Mesodermal cell (in vitro differentiated cells): ENCODE measurements at regions not wholly inside any gene's neighbourhood (a gene's known extent, or its start where the extent isn't known, plus 50 kb on each side); places are given as distances from the start of the nearest gene placed in this dataset.
"Not testable (repeated sequence)": the region's sequence is repeated elsewhere in the genome, so short reads cannot be mapped to it uniquely, and the experiment has no call there.

ENCODE experiments used
- H3K27ac ChIP-seq: 2 replicates; pipeline ENCODE4 v1.7.0; 2013; ENCODE audit warnings: mild to moderate bottlenecking, low read depth, low read length, moderate library complexity; ENCODE audit not compliant: severe bottlenecking
- H3K36me3 ChIP-seq: 2 replicates; pipeline ENCODE4 v1.7.1; 2013; ENCODE audit warnings: mild to moderate bottlenecking, low read length, moderate library complexity; ENCODE audit not compliant: control insufficient read depth, insufficient read depth
- H3K4me1 ChIP-seq: one replicate; pipeline ENCODE4 v1.7.1; 2013; ENCODE audit warnings: mild to moderate bottlenecking, low read length; ENCODE audit not compliant: insufficient read depth, control insufficient read depth, poor library complexity, severe bottlenecking
- H3K4me3 ChIP-seq: 2 replicates; pipeline ENCODE4 v1.7.0; 2013; ENCODE audit warnings: low read length, control low read depth, mild to moderate bottlenecking; ENCODE audit not compliant: insufficient read depth, poor library complexity, severe bottlenecking; ENCODE audit errors: extremely low read depth
- H3K9me3 ChIP-seq: 2 replicates; pipeline ENCODE4 v1.7.1; 2013; ENCODE audit warnings: mild to moderate bottlenecking, low read length, moderate library complexity; ENCODE audit not compliant: control insufficient read depth
- WGBS, 2 experiments: methylation state at CpG; one replicate each; pipeline ENCODE4 v1.1.5; 2013; ENCODE audit warnings: missing lambda C conversion rate in 2 of 2; ENCODE audit not compliant: insufficient coverage in 2 of 2; 5-methylcytosine and 5-hydroxymethylcytosine counted together

- Histone ChIP-seq H3K4me1 (no peaks in the 10 kb centered on the region), H3K9me3 (no peaks in the 10 kb centered on the region), H3K36me3 (no peaks in the 10 kb centered on the region), H3K27ac (no peak overlapping the region), H3K4me3 (no peak overlapping the region)
Measured at GRCh38 chr3:158026236-158026635, 80.0 kb downstream of the SHOX2 start.

GRCh38 chr3:158019897-158020296 is 86.3 kb downstream of the SHOX2 start:
- H3K4me3 ChIP-seq, H3K36me3 ChIP-seq, H3K27ac ChIP-seq, H3K9me3 ChIP-seq, H3K4me1 ChIP-seq: not testable (repeated sequence)
- 60% methylated on average over 4 of the region's 18 CpGs; no CpG with 5 or more reads in 1 of the 2 experiments for WGBS, 2 experiments

GRCh38 chr3:158018462-158018861 is 87.8 kb downstream of the SHOX2 start:
- no peak overlapping the region for H3K4me3 ChIP-seq
- WGBS, 2 experiments, result no CpG with 5 or more reads among the region's 1 CpG
- H3K9me3 ChIP-seq, result peaks cover 4% of the 10 kb centered on the region
- no peaks in the 10 kb centered on the region for H3K4me1 ChIP-seq
- no peak overlapping the region for H3K27ac ChIP-seq
- H3K36me3 ChIP-seq, result no peaks in the 10 kb centered on the region

GRCh38 chr3:158012901-158013300 is 93.3 kb downstream of the SHOX2 start:
- Histone ChIP-seq H3K27ac (no peak overlapping the region), H3K9me3 (peaks cover 12% of the 10 kb centered on the region), H3K4me1 (no peaks in the 10 kb centered on the region), H3K36me3 (no peaks in the 10 kb centered on the region), H3K4me3 (no peak overlapping the region)

GRCh38 chr3:158005391-158006100 is 100.7 kb downstream of the SHOX2 start:
- H3K4me1 ChIP-seq, result no peaks in the 10 kb centered on the region
- 73 to 83% methylated on average over 4 to 5 of the region's 10 CpGs for WGBS, 2 experiments
- no peak overlapping the region for H3K4me3 ChIP-seq
- H3K9me3 ChIP-seq, result peaks cover 10% of the 10 kb centered on the region
- H3K27ac ChIP-seq, result no peak overlapping the region
- H3K36me3 ChIP-seq, result no peaks in the 10 kb centered on the region

GRCh38 chr3:157999246-157999645 is 107.0 kb downstream of the SHOX2 start:
- Histone ChIP-seq H3K36me3 (no peaks in the 10 kb centered on the region), H3K9me3 (no peaks in the 10 kb centered on the region), H3K4me3 (no peak overlapping the region), H3K4me1 (no peaks in the 10 kb centered on the region), H3K27ac (no peak overlapping the region)
- 60% methylated on average over 1 of the region's 5 CpGs; no CpG with 5 or more reads in 1 of the 2 experiments for WGBS, 2 experiments

GRCh38 chr3:157982359-157982758 is 123.9 kb downstream of the SHOX2 start:
- no peaks in the 10 kb centered on the region for H3K36me3 ChIP-seq
- H3K27ac ChIP-seq, result no peak overlapping the region
- H3K4me3 ChIP-seq, result no peak overlapping the region
- no peaks in the 10 kb centered on the region for H3K4me1 ChIP-seq
- H3K9me3 ChIP-seq, result no peaks in the 10 kb centered on the region
- WGBS, 2 experiments, result 82% methylated on average over 1 of the region's 1 CpG; no CpG with 5 or more reads in 1 of the 2 experiments

GRCh38 chr3:157981819-157982218 is 124.4 kb downstream of the SHOX2 start:
- no peaks in the 10 kb centered on the region for H3K36me3 ChIP-seq
- no peaks in the 10 kb centered on the region for H3K4me1 ChIP-seq
- H3K27ac ChIP-seq, result no peak overlapping the region
- no peak overlapping the region for H3K4me3 ChIP-seq
- H3K9me3 ChIP-seq, result no peaks in the 10 kb centered on the region
- 83% methylated on average over 1 of the region's 3 CpGs; no CpG with 5 or more reads in 1 of the 2 experiments for WGBS, 2 experiments

GRCh38 chr3:157979022-157979421 is 127.2 kb downstream of the SHOX2 start:
- Histone ChIP-seq H3K4me3 (no peak overlapping the region), H3K9me3 (no peaks in the 10 kb centered on the region), H3K36me3 (no peaks in the 10 kb centered on the region), H3K4me1 (no peaks in the 10 kb centered on the region), H3K27ac (no peak overlapping the region)
- WGBS, 2 experiments, result 80 to 100% methylated on average over 1 of the region's 1 CpG

GRCh38 chr3:157961665-157962064 is 144.6 kb downstream of the SHOX2 start:
- H3K9me3 ChIP-seq, result no peaks in the 10 kb centered on the region
- H3K4me1 ChIP-seq, result no peaks in the 10 kb centered on the region
- H3K27ac ChIP-seq, result no peak overlapping the region
- no peaks in the 10 kb centered on the region for H3K36me3 ChIP-seq
- no peak overlapping the region for H3K4me3 ChIP-seq
- no CpG with 5 or more reads among the region's 2 CpGs for WGBS, 2 experiments

GRCh38 chr3:157958457-157958856 is 147.8 kb downstream of the SHOX2 start:
- H3K4me1 ChIP-seq, result no peaks in the 10 kb centered on the region
- no peak overlapping the region for H3K4me3 ChIP-seq
- no peaks in the 10 kb centered on the region for H3K36me3 ChIP-seq
- WGBS, 2 experiments, result 41 to 62% methylated on average over 10 of the region's 10 CpGs
- no peak overlapping the region for H3K27ac ChIP-seq
- no peaks in the 10 kb centered on the region for H3K9me3 ChIP-seq
